GM15510 (cell line): ENCODE measurements at regions not wholly inside any gene's neighbourhood (a gene's known extent, or its start where the extent isn't known, plus 50 kb on each side); places are given as distances from the start of the nearest gene placed in this dataset.

Experiments
- POLR2A ChIP-seq: IDR thresholded peaks from 3 replicates; pipeline ENCODE4 v1.6.1; 2011; ENCODE audit warnings: borderline replicate concordance; ENCODE audit not compliant: insufficient read length; ENCODE audit errors: extremely low read depth

- TF ChIP-seq POLR2A, result no peak
Observed at GRCh38 chr3:177681156-177681555, 483.9 kb upstream of the TBL1XR1 start.

- no peak for TF ChIP-seq POLR2A
Observed at GRCh38 chr3:177681852-177682251, 484.6 kb upstream of the TBL1XR1 start.

DNA sequence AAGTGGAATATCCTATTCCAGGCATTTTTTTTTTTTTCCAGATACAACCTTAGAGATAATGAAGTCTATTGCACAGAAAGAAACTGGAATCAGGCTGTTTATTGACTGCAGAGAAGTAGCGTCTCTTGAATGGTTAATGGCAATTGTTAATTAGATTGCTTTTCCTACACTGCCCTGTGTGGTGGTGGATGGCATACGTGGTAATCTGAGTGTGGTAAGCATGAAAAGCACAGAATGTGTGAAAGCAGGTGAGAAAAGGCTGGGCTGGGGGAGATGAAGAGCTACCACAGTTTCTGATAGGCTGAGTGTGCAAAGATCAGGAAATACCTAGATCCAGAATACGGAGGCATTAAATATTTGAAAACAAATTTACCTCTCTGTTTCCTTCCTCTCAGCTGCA is 486.3 kb upstream of the TBL1XR1 start:
- TF ChIP-seq POLR2A, result no peak

- TF ChIP-seq POLR2A, result no peak
Observed at GRCh38 chr3:177686671-177687070, 489.4 kb upstream of the TBL1XR1 start.

DNA sequence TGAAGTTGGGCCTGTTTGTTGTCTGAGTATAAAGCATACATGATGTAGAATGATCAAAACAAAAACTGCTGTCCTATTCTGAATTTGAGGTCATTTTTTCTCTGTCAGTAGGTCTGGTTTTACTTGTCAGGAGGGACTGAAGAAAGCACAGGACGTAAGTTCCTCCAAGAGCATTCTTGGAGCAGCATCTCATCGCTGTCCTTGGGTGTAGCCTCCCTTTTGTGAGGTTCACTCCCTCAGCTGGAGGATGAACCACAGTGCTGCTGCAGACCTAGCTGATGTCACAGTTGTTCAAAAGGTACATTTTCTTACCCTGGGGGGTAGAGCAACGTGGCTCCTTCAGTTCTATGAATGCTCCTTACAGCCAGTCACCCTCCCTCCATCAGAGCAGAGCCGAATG is 490.0 kb upstream of the TBL1XR1 start:
- TF ChIP-seq POLR2A, result no peak

- TF ChIP-seq POLR2A, result no peak
Observed at GRCh38 chr3:177688152-177688551, 490.9 kb upstream of the TBL1XR1 start.

DNA sequence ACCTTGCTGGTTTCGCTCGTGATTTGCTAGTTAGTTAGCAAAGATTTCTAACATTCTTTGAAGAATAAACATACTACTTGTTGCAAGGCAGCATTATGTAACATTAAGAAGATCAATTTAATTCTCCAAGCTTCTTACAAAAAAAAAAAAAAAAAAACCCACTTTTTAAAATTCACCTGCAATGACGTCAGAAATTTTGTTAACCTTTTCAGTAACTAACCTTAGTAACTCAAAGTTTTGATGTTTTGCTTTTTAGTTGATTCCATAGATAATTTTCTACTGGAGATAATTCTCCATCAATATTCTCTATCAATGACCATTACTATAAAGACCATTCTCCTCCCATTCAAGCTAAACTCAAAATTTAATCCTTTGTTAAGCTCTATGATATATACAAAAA is 491.8 kb upstream of the TBL1XR1 start:
- TF ChIP-seq POLR2A, result no peak

DNA sequence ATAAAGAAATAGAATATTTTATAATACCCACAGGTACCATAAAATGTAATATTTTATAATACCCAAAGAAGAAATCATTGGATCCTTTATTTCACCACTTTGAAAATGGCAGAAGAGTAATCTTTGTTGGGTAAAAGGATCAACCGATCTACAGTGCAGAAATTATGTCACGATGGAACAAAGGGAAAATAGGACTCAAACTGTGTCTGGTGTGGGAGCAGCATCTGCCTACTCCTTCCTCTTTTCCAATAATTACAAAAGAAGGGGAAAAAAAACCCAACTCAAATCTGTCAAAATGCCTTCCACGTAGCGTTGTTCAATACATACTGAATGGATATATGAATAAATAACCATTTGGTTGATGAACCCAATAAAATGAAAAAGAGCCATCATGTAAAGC is 492.6 kb upstream of the TBL1XR1 start:
- TF ChIP-seq POLR2A, result no peak

DNA sequence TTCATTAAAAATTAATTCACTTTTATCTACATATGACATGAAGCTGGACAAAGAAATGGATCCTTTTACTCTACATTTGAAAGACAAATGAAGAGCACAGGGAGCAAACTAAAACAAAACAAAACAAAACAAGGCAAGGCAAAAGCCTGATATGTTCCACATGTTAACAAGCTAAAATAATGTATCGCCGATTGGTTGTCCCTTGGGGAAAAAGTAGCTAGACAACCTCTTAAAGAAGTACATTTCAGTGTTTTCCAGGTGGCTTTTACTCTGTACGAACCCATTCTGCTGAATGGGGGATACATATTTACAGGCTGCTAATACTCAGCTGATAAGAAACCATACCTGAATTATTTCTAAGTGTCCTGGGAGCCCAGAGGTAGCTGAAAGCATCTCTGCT is 493.0 kb upstream of the TBL1XR1 start:
- no peak for TF ChIP-seq POLR2A

GRCh38 chr3:177692304-177692975 is 495.2 kb upstream of the TBL1XR1 start:
- no peak for TF ChIP-seq POLR2A

DNA sequence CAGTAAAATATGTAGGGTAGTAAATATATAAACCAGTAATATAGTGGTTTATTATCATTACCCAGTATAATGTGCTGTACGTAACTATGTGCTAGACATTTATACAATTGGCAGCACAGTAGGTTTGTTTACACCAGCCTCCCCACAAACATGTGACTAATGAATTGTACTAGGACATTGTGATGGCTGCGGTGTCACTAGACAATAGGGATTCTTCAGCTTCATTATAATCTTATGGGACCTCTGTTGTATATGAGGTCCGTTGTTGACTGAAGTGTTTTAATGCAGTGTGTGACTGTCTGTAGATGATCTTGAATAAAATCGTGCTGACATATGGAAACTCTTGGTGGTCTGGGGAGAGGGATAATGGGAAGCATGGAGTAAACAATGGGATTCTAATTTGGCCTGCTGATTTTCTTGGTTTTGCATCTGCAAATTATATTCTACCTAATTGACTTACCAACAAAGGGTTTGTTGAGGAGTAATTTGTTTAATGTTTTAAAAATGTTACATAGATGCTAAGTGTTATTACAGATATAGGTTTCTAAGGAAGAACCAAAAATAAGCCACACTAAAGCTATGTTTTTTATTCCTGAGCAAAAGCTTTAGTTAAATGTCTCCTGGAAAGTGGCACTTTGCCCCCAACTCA is 496.5 kb upstream of the TBL1XR1 start:
- no peak for TF ChIP-seq POLR2A

- no peak for TF ChIP-seq POLR2A
Observed at GRCh38 chr3:177694316-177694715, 497.0 kb upstream of the TBL1XR1 start.

GRCh38 chr3:177694951-177695350 is 497.7 kb upstream of the TBL1XR1 start:
- TF ChIP-seq POLR2A, result no peak

GRCh38 chr3:177700117-177700516 is 502.8 kb upstream of the TBL1XR1 start:
- no peak for TF ChIP-seq POLR2A

- no peak for TF ChIP-seq POLR2A
Observed at GRCh38 chr3:177703788-177704187, 506.5 kb upstream of the TBL1XR1 start.
